Gastrocnemius medialis (tissue), 4 donors: ENCODE measurements at regions not wholly inside any gene's neighbourhood (a gene's known extent, or its start where the extent isn't known, plus 50 kb on each side); places are given as distances from the start of the nearest gene placed in this dataset.

Experiments
- POLR2A ChIP-seq, 2 donors: fragments of 450-650 bp; IDR thresholded peaks; one replicate each; pipeline ENCODE4 v1.6.1; 2017; ENCODE audit warnings: antibody characterized with exemption in 2 of 2, mild to moderate bottlenecking in 2 of 2, moderate library complexity in 2 of 2
- TF ChIP-seq, protein P1 (sequence below), 5 experiments: fragments of 450-650 bp in 3 of 5; fragments of 200-600 bp in 2 of 5; sonication (generic) in 2 of 5; IDR thresholded peaks in 4 of 5; conservative IDR thresholded peaks in 1 of 5; 1 replicate in 4 of 5; 2 replicates in 1 of 5; pipeline ENCODE4 v1.5.1; 2016 to 2019; ENCODE audit warnings: antibody characterized with exemption in 5 of 5, mild to moderate bottlenecking in 3 of 5, moderate library complexity in 3 of 5

DNA sequence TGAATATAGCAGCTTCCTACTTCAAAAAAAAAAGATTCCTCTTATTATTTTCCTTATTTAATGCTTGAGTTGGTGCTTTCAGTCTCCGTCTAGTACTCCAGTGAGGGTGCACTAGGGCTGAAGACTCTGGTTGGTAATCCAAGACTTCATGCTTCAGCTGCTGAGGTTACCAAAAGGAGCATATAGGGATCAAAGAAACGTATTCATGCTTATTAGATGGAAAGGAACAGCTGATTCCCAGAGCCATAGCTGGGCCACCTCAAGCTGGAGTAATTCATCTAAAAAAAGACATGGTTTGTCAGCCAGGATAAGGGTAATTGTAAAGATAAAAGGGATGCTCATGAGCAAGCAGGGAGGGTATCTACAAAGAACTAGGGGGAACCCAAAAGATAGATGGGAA, 131.7 kb upstream of the FAM47B start:
- TF ChIP-seq, protein P1, sequence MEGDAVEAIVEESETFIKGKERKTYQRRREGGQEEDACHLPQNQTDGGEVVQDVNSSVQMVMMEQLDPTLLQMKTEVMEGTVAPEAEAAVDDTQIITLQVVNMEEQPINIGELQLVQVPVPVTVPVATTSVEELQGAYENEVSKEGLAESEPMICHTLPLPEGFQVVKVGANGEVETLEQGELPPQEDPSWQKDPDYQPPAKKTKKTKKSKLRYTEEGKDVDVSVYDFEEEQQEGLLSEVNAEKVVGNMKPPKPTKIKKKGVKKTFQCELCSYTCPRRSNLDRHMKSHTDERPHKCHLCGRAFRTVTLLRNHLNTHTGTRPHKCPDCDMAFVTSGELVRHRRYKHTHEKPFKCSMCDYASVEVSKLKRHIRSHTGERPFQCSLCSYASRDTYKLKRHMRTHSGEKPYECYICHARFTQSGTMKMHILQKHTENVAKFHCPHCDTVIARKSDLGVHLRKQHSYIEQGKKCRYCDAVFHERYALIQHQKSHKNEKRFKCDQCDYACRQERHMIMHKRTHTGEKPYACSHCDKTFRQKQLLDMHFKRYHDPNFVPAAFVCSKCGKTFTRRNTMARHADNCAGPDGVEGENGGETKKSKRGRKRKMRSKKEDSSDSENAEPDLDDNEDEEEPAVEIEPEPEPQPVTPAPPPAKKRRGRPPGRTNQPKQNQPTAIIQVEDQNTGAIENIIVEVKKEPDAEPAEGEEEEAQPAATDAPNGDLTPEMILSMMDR (IDR thresholded peaks at IDR 0.05 in 4 of 5, conservative IDR thresholded peaks at IDR 0.05 in 1 of 5) = no peak
- no peak for TF ChIP-seq POLR2A (IDR thresholded peaks at IDR 0.05)
